Left lung (tissue), 4 donors: ENCODE measurements at regions not wholly inside any gene's neighbourhood (a gene's known extent, or its start where the extent isn't known, plus 50 kb on each side); places are given as distances from the start of the nearest gene placed in this dataset.

Experiments
- ATAC-seq: fragments of 200-7000 bp; cut with Tn5 transposase; one replicate; pipeline ENCODE4 v1.9.1; 2020; ENCODE audit warnings: moderate library complexity
- DNase-seq, 4 donors: peaks; one replicate each; pipeline ENCODE4 v3.0.0-alpha.2; 2013 to 2020
- H3K27ac ChIP-seq, 2 donors: fragments of 200-600 bp; sonication (generic) in 1 of 2; one replicate each; pipeline versions ENCODE4 v1.5.0 to v1.8.0; 2020 to 2021
- H3K27me3 ChIP-seq, 2 donors: fragments of 200-600 bp; sonication (generic) in 1 of 2; one replicate each; pipeline versions ENCODE4 v1.5.0 to v1.8.0; 2020 to 2021
- H3K36me3 ChIP-seq, 2 donors: fragments of 200-600 bp; sonication (generic) in 1 of 2; one replicate each; pipeline versions ENCODE4 v1.5.0 to v1.8.0; 2020 to 2021
- H3K4me1 ChIP-seq, 2 donors: fragments of 200-600 bp; one replicate each; pipeline ENCODE4 v1.8.0; 2021
- H3K4me3 ChIP-seq, 2 donors: fragments of 200-600 bp; sonication (generic) in 1 of 2; one replicate each; pipeline versions ENCODE4 v1.5.0 to v1.8.0; 2020 to 2021; ENCODE audit warnings: mild to moderate bottlenecking in 1 of 2
- H3K9me3 ChIP-seq, 2 donors: fragments of 200-600 bp; sonication (generic) in 1 of 2; one replicate each; pipeline versions ENCODE4 v1.5.0 to v1.8.0; 2020 to 2021
- intact Hi-C, 2 donors: fragments of 100-400 bp; cut with DNase I; formaldehyde crosslinking; loops; one replicate each; pipeline versions ENCODE4 v1.11.2 to v1.14.2; 2022
- TF ChIP-seq, protein P1 (sequence below), 2 donors: fragments of 200-600 bp; sonication (generic) in 1 of 2; IDR thresholded peaks; one replicate each; pipeline versions ENCODE4 v1.5.0 to v1.8.0; 2021; ENCODE audit warnings: antibody characterized with exemption in 2 of 2
- donor health status: DM: no; HTN: yes; CAD: no.
- donor health status: DM: no; HTN: no; CAD: no.

- ATAC-seq (no peak), DNase-seq (no peak)
- intact Hi-C loops: no loop called here
- H3K27ac ChIP-seq: no peak overlapping the region
- H3K36me3 ChIP-seq: no peaks in the 10 kb centered on the region
- H3K4me1 ChIP-seq: no peaks in the 10 kb centered on the region
- H3K9me3 ChIP-seq: no peaks in the 10 kb centered on the region
- no peak overlapping the region for H3K4me3 ChIP-seq
- TF ChIP-seq, protein P1, sequence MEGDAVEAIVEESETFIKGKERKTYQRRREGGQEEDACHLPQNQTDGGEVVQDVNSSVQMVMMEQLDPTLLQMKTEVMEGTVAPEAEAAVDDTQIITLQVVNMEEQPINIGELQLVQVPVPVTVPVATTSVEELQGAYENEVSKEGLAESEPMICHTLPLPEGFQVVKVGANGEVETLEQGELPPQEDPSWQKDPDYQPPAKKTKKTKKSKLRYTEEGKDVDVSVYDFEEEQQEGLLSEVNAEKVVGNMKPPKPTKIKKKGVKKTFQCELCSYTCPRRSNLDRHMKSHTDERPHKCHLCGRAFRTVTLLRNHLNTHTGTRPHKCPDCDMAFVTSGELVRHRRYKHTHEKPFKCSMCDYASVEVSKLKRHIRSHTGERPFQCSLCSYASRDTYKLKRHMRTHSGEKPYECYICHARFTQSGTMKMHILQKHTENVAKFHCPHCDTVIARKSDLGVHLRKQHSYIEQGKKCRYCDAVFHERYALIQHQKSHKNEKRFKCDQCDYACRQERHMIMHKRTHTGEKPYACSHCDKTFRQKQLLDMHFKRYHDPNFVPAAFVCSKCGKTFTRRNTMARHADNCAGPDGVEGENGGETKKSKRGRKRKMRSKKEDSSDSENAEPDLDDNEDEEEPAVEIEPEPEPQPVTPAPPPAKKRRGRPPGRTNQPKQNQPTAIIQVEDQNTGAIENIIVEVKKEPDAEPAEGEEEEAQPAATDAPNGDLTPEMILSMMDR (IDR thresholded peaks at IDR 0.05): no peak
- H3K27me3 ChIP-seq: no peaks in the 10 kb centered on the region
Measured at GRCh38 chr6:79861023-79861422, 86.3 kb downstream of the ELOVL4 start.

DNA sequence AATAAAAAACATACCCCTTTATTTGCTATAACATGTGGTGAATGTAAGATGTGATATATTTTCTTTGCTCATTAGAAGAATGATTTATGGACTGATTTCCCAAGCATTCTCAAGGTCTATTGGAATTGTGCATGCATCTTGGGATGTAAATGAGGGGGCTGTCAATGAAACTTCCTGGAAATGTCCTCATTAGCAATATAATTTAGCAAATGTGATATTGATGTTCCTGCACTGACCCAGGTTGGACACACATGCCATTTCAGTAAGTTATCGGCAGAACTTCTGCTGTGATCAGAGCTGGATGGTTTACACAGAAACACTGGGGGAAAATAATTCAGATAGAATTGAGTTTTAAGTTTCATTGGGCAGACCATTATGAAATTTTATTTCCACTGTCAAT is 99.9 kb downstream of the ELOVL4 start:
- intact Hi-C loops: no loop called here
- ATAC-seq (no peak), DNase-seq (no peak)
- TF ChIP-seq, protein P1 (IDR thresholded peaks at IDR 0.05): no peak
- no peaks in the 10 kb centered on the region for H3K27me3 ChIP-seq
- no peaks in the 10 kb centered on the region for H3K36me3 ChIP-seq
- H3K9me3 ChIP-seq: no peaks in the 10 kb centered on the region
- H3K4me1 ChIP-seq: no peaks in the 10 kb centered on the region
- no peak overlapping the region for H3K4me3 ChIP-seq
- no peak overlapping the region for H3K27ac ChIP-seq

GRCh38 chr6:79842376-79843040 is 104.8 kb downstream of the ELOVL4 start:
- no peak for ATAC-seq
- no peaks in the 10 kb centered on the region for H3K4me1 ChIP-seq
- no peak overlapping the region for H3K4me3 ChIP-seq
- intact Hi-C loops: no loop called here
- no peak for DNase-seq
- H3K36me3 ChIP-seq: no peaks in the 10 kb centered on the region
- TF ChIP-seq, protein P1 (IDR thresholded peaks at IDR 0.05): no peak
- no peak overlapping the region for H3K27ac ChIP-seq
- no peaks in the 10 kb centered on the region for H3K27me3 ChIP-seq
- H3K9me3 ChIP-seq: no peaks in the 10 kb centered on the region

- intact Hi-C loops: no loop called here
- TF ChIP-seq, protein P1 (IDR thresholded peaks at IDR 0.05): no peak
- H3K27ac ChIP-seq: no peak overlapping the region
- no peaks in the 10 kb centered on the region for H3K9me3 ChIP-seq
- H3K4me3 ChIP-seq: no peak overlapping the region
- H3K36me3 ChIP-seq: no peaks in the 10 kb centered on the region
- no peaks in the 10 kb centered on the region for H3K4me1 ChIP-seq
- H3K27me3 ChIP-seq: no peaks in the 10 kb centered on the region
- no peak for ATAC-seq
- no peak for DNase-seq
Measured at GRCh38 chr6:79841577-79842375, 105.6 kb downstream of the ELOVL4 start.

DNA sequence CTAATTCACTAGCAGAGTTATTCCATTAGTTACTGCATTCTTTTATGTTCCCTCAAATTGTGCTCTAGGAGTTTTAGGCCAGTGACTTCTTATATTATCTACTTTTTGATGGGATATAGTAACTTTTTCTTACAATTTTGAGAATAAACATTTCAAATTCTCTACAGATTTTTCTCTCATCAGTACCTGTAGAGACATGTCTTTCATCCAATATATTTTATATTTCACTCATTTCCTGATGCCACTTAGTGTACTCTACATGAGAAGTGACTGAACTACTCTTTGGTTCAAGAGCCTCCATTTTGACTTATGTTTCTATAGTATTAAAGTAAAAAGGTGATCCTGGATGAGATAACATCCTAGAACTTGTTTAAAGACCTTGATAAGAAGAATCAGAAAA is 108.5 kb downstream of the ELOVL4 start:
- ATAC-seq: no peak
- Histone ChIP-seq H3K9me3 (no peaks in the 10 kb centered on the region), H3K36me3 (no peaks in the 10 kb centered on the region), H3K4me1 (no peaks in the 10 kb centered on the region), H3K4me3 (no peak overlapping the region), H3K27ac (no peak overlapping the region), H3K27me3 (no peaks in the 10 kb centered on the region)
- intact Hi-C loops: no loop called here
- no peak for DNase-seq
- TF ChIP-seq, protein P1 (IDR thresholded peaks at IDR 0.05): no peak
